ENCODE measurements at regions not wholly inside any gene's neighbourhood (a gene's known extent, or its start where the extent isn't known, plus 50 kb on each side); places are given as distances from the start of the nearest gene placed in this dataset.

DNA sequence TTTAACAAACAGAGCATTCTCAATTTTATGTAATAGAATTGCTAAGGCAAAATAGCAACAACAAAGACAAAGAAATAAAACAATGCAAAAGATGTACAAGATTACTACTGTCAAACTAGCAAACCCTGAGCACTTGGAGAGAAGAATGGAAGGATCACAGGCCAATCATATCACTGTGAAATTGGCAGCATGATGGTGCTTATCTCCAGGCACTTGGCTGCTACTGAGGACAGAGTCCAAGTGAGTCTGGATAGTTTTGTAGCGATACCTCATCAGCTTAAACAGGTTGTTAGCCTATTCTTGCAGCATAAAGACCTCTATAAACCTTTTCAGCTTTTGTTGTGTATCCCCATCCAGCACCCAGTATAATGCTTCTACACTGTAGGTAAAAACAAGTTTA, 117.7 kb downstream of the C4orf33 start:
- Histone ChIP-seq H4K8ac (ENCODE audit: low read depth in 2 of 2, low read length in 2 of 2) (no peak overlapping the region), H3K27ac (ENCODE audit: insufficient read depth, low read length) (no peak overlapping the region), H3K79me1 (ENCODE audit: low read depth in 1 of 2, low read length in 2 of 2) (no peaks in the 10 kb centered on the region), H3K4me1 (ENCODE audit: control insufficient read depth, insufficient read depth, low read length) (no peaks in the 10 kb centered on the region), H2AK9ac (replicated peaks; ENCODE audit: low read depth, low read length, poor library complexity) (no peak overlapping the region), H4K20me1 (ENCODE audit: insufficient read depth, low read length) (no peaks in the 10 kb centered on the region), H3K18ac (ENCODE audit: low read depth, low read length) (no peak overlapping the region), H2AK5ac (ENCODE audit: low read depth, low read length) (no peak overlapping the region), H3K4me2 (ENCODE audit: low read depth, low read length) (no peak overlapping the region), H3K36me3 (ENCODE audit: control insufficient read depth, insufficient read depth, low read length) (no peaks in the 10 kb centered on the region), H3K4ac (ENCODE audit: low read depth, low read length) (no peak overlapping the region), H4K91ac (ENCODE audit: insufficient read depth, low read depth, low read length) (no peak overlapping the region), H3K27me3 (ENCODE audit: control insufficient read depth, insufficient read depth, low read length) (no peaks in the 10 kb centered on the region), H2BK120ac (ENCODE audit: low read depth, low read length) (no peak overlapping the region), H2BK20ac (ENCODE audit: low read depth, low read length) (no peak overlapping the region), H3K9me1 (ENCODE audit: insufficient read depth, low read length) (no peaks in the 10 kb centered on the region), H3K14ac (replicated peaks; ENCODE audit: low read depth, low read length) (no peak overlapping the region), H3K9ac (ENCODE audit: low read depth, low read length) (no peak overlapping the region), H3K9me3 (ENCODE audit: control insufficient read depth, insufficient read depth, low read length) (no peaks in the 10 kb centered on the region), H2BK15ac (ENCODE audit: low read depth, low read length) (no peak overlapping the region), H3K23ac (ENCODE audit: low read depth, low read length) (no peak overlapping the region), H2BK5ac (ENCODE audit: low read depth, low read length, poor library complexity, severe bottlenecking) (no peak overlapping the region), H4K5ac (ENCODE audit: low read depth, low read length) (no peak overlapping the region), H3K4me3 (ENCODE audit: insufficient read depth, low read depth, low read length) (no peak overlapping the region), H2AFZ (replicated peaks; ENCODE audit: low read length, poor library complexity) (no peak overlapping the region), H3K56ac (ENCODE audit: extremely low read depth, insufficient read depth, low read length) (no peak overlapping the region; the same call in 1 of the 2 replicates)
- DNase-seq (no peak), ATAC-seq (ENCODE audit: low read depth) (no peak)
- in situ Hi-C loops (cut with MboI; ENCODE audit: low sequenced_read_pairs) (no loop called here), intact Hi-C loops (cut with micrococcal nuclease) (no loop called here), dilution Hi-C loops (cut with HindIII; ENCODE audit: low sequenced_read_pairs, unreplicated experiment) (no loop called here)
- WGBS, 2 experiments (ENCODE audit: extremely low coverage in 2 of 2, insufficient read length in 1 of 2): no CpG with 5 or more reads among the region's 1 CpG
- ChIA-PET POLR2A (ENCODE audit: unreplicated experiment) (no interaction called here), CTCF (no interaction called here)
- no peak for TF ChIP-seq FOS (IDR thresholded peaks at IDR 0.05; ENCODE audit: low read depth, low read length)
- TF ChIP-seq RFX5 (IDR thresholded peaks at IDR 0.05; ENCODE audit: low read depth, low read length): no peak
- TF ChIP-seq CHD1 (IDR thresholded peaks at IDR 0.05; ENCODE audit: low read depth, low read length): no peak
- TF ChIP-seq, protein P1, sequence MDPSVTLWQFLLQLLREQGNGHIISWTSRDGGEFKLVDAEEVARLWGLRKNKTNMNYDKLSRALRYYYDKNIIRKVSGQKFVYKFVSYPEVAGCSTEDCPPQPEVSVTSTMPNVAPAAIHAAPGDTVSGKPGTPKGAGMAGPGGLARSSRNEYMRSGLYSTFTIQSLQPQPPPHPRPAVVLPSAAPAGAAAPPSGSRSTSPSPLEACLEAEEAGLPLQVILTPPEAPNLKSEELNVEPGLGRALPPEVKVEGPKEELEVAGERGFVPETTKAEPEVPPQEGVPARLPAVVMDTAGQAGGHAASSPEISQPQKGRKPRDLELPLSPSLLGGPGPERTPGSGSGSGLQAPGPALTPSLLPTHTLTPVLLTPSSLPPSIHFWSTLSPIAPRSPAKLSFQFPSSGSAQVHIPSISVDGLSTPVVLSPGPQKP (IDR thresholded peaks at IDR 0.05; ENCODE audit: borderline replicate concordance, low read depth, low read length): no peak
- TF ChIP-seq SMC3 (IDR thresholded peaks at IDR 0.05; ENCODE audit: low read depth, low read length): no peak
- no peak for TF ChIP-seq RCOR1 (IDR thresholded peaks at IDR 0.05; ENCODE audit: insufficient replicate concordance, low read length)
- TF ChIP-seq MAZ (IDR thresholded peaks at IDR 0.05; ENCODE audit: borderline replicate concordance, low read depth, low read length): no peak
- no peak for TF ChIP-seq POLR2A (IDR thresholded peaks at IDR 0.05; ENCODE audit: low read depth, low read length)
- TF ChIP-seq BHLHE40 (IDR thresholded peaks at IDR 0.05; ENCODE audit: low read depth, low read length): no peak
- TF ChIP-seq MAFK (IDR thresholded peaks at IDR 0.05; ENCODE audit: low read depth, low read length): no peak
- no peak for TF ChIP-seq RAD21 (IDR thresholded peaks at IDR 0.05; ENCODE audit: low read length)
- BruUV-seq (replicated peaks): no TSS peak

Data from IMR-90 (cell line).